CD4-positive, alpha-beta T cell treated with Interferon gamma for 1 hour (primary cell): ENCODE measurements at regions not wholly inside any gene's neighbourhood (a gene's known extent, or its start where the extent isn't known, plus 50 kb on each side); places are given as distances from the start of the nearest gene placed in this dataset.
"Not testable (repeated sequence)": the region's sequence is repeated elsewhere in the genome, so short reads cannot be mapped to it uniquely, and the experiment has no call there.

Experiments used
- DNase-seq: peaks from one replicate; pipeline ENCODE4 v3.0.0-alpha.2; 2020

DNA sequence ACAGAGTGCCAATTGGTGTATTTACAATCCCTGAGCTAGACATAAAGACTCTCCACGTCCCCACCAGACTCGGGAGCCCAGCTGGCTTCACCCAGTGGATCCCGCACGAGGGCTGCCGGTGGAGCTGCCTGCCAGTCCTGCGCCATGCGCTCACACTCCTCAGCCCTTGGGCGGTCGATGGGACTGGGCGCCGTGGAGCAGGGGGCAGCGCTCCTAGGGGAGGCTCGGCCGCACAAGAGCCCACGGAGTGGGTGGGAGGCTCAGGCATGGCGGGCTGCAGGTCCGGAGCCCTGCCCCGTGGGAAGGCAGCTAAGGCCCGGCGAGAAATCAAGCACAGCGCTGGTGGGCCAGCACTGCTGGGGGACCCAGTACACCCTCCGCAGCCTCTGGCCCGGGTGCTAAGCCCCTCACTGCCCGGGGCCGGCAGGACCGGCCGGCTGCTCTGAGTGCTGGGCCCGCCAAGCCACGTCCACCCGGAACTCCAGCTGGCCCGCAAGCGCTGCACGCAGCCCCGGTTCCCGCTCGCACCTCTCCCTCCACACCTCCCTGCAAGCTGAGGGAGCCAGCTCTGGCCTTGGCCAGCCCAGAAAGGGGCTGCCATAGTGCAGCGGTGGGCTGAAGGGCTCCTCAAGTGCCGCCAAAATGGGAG lies 759.4 kb downstream of the BRINP3 start:
- not testable (repeated sequence) for DNase-seq

GRCh38 chr1:189726806-189727205 lies 750.9 kb downstream of the BRINP3 start:
- DNase-seq: no peak

DNA sequence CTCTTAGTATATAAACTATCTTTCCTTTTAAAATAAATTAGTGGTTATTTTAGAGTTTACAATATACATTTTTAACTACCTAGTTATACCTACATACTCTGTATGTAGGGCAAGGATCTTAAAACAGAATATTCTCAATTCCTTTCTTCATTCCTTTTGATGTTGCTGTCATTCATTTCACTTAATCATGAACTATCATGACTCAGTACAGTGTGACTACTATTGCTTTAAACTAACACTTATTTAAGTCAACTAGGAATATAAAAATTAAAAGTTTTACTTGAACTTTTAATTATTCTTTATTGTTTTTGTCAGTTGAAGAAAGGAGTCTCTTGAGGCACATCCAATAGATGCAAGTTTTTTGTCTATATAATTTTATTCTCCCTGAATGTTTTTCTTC lies 726.4 kb downstream of the BRINP3 start:
- no peak for DNase-seq

DNA sequence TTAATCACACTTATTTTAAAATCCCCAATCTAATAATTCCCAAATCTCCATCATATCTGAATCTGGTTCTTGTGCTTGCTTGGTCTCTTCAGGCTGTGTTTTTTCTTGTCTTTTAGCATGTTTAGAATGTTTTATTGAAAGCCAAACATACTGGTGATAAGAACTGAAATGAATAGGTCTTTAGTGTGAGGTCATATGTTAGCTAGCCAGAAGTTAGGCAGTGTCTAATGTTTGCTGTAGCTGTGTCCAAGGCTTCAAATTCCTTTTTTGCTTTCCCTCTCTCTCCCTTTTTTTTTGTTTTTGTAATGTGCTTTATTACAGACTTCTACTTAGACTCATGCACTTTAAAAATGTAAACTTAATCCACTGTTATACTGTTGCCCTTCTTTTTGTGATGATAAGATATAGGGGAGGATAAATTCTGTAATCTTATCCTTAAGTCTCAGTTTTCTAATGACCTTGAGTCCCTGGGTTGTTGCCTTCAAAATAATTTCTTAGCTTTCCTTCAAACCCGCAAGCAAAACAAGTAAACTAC lies 725.1 kb downstream of the BRINP3 start:
- DNase-seq: no peak

- DNase-seq: not testable (repeated sequence)
These were observed 722.6 kb downstream of the BRINP3 start for GRCh38 chr1:189755100-189755499.

DNA sequence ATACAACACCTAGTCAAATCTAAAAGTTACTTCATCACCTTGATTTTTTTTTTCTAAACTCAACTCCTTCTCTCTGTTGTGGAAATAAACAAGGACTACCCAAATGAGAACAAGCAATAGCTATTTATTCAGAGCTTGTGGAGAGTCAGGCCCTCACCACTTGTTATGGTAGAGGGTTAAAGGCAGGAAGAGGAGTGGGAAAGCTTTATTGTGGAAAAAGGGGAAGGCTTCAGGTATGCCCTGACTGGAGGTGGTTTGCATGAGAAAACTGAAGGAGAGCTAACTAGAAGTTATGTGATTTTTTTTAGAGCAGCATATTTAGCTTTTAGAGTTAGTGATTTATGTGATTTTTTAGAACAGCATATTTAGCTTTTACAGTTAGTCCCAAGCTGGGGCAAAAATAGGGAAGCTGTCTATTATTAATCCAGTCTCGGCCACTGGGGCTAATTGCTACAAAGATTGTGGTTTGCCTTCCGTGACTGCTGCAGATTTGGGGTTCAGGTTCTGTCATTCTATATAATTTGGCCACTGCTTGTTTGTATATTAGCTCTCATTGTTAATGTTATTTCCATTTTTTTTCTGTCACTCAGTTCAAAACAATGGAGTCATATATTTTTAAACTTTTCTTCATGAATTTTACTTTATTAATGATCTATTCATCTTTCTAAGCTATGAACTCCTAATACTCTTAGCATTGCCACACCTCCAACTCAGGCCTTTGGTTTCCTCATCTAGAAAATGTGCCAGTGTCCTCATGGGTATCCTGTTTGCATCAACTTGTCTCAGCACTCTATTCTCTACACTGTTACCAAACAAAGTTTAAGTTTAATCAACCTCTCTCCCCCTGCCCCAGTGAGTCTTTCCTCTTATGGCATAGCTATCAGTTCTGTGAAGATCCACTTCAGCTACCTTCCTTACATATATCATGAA lies 713.0 kb downstream of the BRINP3 start:
- DNase-seq: no peak

- no peak for DNase-seq
These were observed 708.2 kb downstream of the BRINP3 start for GRCh38 chr1:189769448-189769847.

GRCh38 chr1:189774721-189775287 lies 702.9 kb downstream of the BRINP3 start:
- DNase-seq: no peak

- no peak for DNase-seq
These were observed 702.3 kb downstream of the BRINP3 start for GRCh38 chr1:189775343-189775742.

- no peak for DNase-seq
These were observed 698.6 kb downstream of the BRINP3 start for GRCh38 chr1:189779034-189779433.

GRCh38 chr1:189782295-189782694 lies 695.4 kb downstream of the BRINP3 start:
- no peak for DNase-seq

- no peak for DNase-seq
These were observed 694.2 kb downstream of the BRINP3 start for GRCh38 chr1:189783456-189783855.

DNA sequence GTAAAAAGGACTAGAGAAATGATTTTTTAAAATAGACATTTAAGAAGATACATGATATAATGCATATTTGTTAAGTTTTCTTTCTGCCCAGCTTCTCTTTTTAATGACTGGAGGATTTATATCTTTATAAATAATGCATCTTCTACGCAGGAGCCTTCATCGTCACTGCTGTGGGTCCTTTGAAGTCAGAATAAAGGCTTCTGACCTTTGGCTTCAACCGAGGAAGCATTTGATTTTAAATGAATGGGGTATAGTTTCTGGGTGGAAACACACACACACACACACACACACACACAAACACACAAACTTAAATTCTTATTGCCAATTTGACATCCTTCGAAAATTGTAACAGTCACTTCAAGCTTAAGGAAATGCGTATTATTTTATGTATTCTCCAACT lies 690.9 kb downstream of the BRINP3 start:
- DNase-seq: no peak

DNA sequence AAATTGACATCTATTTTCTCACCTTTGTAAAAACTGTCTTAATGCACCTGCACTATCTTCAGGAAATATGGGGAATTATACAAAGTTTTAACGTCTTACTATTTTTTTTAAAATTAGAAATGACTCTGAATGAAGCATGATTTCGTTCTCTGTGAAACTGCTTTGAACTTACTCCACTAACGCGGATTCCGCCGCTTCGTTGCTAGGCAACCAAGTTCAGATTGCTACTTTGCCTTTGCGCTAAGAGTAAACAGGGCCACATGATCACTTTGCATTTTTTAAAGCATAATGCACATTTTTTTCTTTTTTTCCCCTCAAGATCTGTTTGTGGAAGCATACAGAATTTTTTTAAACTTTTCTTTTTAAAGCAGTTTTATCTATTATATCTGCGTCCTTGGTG lies 690.5 kb downstream of the BRINP3 start:
- DNase-seq: no peak

DNA sequence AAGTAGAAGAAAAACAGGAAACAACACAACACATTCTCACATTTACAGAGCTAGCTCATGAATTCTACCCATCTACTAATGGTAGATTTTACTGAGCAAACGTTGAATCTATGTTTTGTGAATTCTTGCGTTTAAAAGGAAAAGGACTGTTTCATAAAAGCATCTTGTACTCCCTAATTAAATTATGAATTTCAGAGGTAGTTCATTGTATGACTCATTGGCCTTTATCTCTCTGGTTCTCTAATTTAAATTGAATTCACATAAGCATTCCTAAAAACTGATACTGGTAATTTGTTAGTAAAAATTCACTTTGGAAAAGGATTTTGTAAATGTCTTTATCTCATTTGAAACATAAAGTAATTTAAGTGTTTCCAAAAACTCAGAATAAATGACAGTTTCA lies 687.3 kb downstream of the BRINP3 start:
- DNase-seq: no peak

DNA sequence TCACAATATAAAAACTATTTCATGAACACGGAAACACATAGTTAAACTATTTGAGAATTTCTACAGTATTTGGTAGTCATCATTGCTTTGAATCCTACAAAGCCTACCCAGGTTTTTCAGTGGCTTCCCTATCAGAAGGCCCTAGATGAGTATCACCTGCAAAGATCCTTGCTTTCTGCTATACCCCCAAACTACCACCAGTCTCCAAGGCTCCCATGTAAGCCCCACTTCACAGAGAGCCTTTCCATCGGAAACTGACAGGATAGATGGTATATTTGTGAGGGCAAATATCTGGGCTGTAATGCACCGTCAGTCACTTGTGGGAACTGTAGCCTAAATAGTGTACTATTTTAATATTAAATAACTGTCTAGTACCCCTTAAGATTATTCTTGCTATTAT lies 674.3 kb downstream of the BRINP3 start:
- no peak for DNase-seq

DNA sequence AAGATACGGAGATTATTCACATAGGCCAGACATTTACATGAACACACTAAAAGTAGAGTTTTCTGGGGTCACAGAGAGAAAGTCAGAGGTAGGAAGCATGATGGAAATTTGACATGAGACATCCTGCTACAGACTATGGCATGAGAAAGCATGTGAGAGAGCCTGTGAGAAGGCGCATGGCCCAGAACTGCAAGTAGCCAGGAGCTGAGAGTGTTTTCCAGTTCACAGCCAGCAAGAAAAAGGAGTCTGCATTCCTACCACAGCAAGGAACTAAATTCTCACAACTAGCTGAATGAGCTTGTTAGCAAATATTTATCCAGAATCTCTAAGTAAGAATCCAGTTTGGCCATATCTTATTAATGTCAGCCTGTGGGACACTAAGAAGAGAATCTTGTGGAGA lies 673.3 kb downstream of the BRINP3 start:
- no peak for DNase-seq

DNA sequence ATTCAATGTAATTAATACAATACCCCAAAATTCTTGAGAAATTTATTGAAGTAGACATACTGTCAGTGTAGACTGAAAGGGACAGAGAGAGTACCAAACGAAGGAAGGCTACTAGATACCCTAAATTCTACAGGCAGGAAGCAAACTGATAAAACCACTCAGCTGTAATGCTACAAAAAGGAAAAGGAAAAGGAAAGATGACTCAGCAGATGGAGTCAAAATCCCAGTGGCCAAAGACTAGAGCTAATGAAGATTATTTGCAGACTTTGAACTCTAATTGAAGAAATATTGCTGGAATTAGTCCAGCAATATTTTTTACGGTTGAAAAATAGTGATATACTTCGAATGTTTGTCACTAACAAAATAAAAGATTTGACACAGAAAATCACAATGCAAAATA lies 671.9 kb downstream of the BRINP3 start:
- DNase-seq: no peak

GRCh38 chr1:189810639-189811038 lies 667.0 kb downstream of the BRINP3 start:
- DNase-seq: not testable (repeated sequence)

- DNase-seq: no peak
These were observed 665.7 kb downstream of the BRINP3 start for GRCh38 chr1:189811960-189812359.

- no peak for DNase-seq
These were observed 661.1 kb downstream of the BRINP3 start for GRCh38 chr1:189816558-189816957.

- no peak for DNase-seq
These were observed 657.9 kb downstream of the BRINP3 start for GRCh38 chr1:189819751-189820150.

DNA sequence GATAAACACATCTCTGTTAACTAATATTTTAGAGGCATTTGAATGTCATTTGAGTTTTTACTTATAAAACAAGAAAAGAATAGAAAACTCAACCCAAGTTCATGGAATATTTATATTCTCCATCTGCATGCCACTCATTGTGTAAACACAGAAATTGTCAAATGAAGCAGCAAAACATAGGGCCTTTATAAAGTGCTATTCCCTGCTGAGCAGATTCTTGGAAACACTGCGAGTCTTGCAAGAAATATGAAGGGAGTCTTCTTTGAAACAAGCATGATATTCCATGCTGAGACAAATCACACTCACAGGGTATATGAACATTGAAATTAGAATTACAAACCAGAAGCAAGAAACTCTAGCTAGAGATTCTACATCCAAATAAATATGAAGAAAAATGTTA lies 655.8 kb downstream of the BRINP3 start:
- no peak for DNase-seq

DNA sequence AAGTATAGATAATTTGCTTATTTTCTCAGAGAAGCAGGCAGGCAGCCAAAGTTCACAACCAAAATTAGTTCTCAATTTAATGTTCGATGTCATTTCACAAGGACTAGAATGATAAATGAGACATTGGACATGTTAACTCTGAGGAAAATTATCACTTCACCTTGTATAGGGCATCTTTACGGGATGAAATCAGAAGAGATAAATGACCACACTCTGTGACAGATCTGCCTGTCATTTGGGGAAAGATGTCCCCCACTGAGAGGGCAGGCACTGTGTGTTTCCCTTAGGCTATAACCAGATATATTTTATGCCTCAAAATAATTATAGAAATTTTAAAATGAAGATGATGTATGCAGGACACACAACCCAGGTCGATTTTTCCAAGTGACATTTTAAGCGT lies 642.9 kb downstream of the BRINP3 start:
- no peak for DNase-seq
